BE2C (cell line): ENCODE measurements at regions not wholly inside any gene's neighbourhood (a gene's known extent, or its start where the extent isn't known, plus 50 kb on each side); places are given as distances from the start of the nearest gene placed in this dataset.
A peak's percentile ranks its signal among the peaks of the same experiment; 100 is the strongest.
"Not testable (repeated sequence)": the region's sequence is repeated elsewhere in the genome, so short reads cannot be mapped to it uniquely, and the experiment has no call there.

Experiments used
- DNase-seq: peaks from one replicate; pipeline ENCODE4 v3.0.0-alpha.2; 2020
- H3K27me3 ChIP-seq: fragments of 250-450 bp; sonication (Bioruptor Pico); 2 replicates; pipeline ENCODE4 v1.5.1; 2020; ENCODE audit warnings: mild to moderate bottlenecking
- H3K36me3 ChIP-seq: fragments of 250-450 bp; sonication (Bioruptor Pico); 2 replicates; pipeline ENCODE4 v1.5.1; 2020; ENCODE audit warnings: mild to moderate bottlenecking
- H3K4me1 ChIP-seq: fragments of 250-450 bp; sonication (Bioruptor Pico); 2 replicates; pipeline ENCODE4 v1.5.1; 2020
- H3K4me3 ChIP-seq: 2 replicates; pipeline ENCODE4 v1.5.1; 2011; ENCODE audit warnings: low read depth, low read length
- H3K9me3 ChIP-seq: fragments of 250-450 bp; sonication (Bioruptor Pico); 2 replicates; pipeline ENCODE4 v1.5.1; 2020
- TF ChIP-seq, protein P1 (sequence below): IDR thresholded peaks from 2 replicates; pipeline ENCODE4 v1.5.1; 2012; ENCODE audit warnings: mild to moderate bottlenecking, low read depth, low read length

DNA sequence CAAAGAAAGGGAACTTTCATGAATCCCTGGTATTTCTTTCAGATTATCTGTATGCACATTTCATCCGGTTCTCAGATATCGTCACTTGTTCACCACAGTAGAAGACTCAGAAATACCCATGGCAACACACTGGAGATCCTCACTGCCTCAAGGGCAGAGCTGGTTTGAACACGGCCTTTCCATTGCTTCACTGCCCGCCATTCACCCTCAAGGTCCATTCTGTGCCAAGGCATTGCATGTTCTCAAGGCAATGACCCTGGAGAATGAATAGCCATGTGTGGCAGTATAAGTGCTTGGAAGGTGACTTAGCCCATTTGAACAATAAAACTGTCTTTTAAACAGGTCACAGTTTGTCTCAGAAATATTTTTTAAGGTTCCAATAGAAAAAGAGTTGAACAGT, 606.5 kb downstream of the IPMK start:
- Histone ChIP-seq H3K27me3 (no peaks in the 10 kb centered on the region; the same call in 1 of the 2 replicates), H3K9me3 (no peaks in the 10 kb centered on the region), H3K4me3 (no peak overlapping the region), H3K4me1 (no peaks in the 10 kb centered on the region), H3K36me3 (no peaks in the 10 kb centered on the region)
- no peak for DNase-seq
- TF ChIP-seq, protein P1, sequence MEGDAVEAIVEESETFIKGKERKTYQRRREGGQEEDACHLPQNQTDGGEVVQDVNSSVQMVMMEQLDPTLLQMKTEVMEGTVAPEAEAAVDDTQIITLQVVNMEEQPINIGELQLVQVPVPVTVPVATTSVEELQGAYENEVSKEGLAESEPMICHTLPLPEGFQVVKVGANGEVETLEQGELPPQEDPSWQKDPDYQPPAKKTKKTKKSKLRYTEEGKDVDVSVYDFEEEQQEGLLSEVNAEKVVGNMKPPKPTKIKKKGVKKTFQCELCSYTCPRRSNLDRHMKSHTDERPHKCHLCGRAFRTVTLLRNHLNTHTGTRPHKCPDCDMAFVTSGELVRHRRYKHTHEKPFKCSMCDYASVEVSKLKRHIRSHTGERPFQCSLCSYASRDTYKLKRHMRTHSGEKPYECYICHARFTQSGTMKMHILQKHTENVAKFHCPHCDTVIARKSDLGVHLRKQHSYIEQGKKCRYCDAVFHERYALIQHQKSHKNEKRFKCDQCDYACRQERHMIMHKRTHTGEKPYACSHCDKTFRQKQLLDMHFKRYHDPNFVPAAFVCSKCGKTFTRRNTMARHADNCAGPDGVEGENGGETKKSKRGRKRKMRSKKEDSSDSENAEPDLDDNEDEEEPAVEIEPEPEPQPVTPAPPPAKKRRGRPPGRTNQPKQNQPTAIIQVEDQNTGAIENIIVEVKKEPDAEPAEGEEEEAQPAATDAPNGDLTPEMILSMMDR: no peak

DNA sequence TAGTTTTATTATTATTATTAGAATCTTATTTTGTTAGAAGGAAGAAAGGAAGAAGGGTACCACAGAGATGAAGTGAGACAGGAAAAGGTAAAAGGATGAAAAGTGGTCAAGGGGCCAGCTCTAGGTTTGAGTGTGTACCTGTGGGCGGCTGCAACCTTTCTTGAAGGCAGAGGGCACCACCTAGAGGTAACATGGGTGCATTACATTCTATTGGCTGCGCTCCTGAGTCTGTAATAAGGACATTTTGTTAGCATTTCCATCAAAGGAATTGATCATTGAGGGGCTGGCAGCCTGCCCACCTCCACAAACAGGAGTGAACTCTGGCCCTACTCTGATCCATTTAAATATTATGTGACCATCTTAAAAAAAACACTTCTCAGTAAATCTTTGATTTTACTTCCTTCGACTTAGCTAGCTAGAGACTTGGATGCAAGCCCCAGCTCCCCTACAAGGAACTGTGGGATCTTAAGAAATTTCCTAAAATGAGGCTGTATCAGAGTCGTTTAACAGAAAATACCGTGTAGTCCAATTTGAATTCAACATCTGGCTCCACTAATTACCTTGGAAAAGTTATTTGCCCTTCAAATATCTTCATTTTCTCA, 610.4 kb downstream of the IPMK start:
- TF ChIP-seq, protein P1: peak; percentile 75
- no peaks in the 10 kb centered on the region for H3K36me3 ChIP-seq
- no peaks in the 10 kb centered on the region for H3K9me3 ChIP-seq
- H3K4me3 ChIP-seq: no peak overlapping the region
- H3K4me1 ChIP-seq: no peaks in the 10 kb centered on the region
- peak; percentile 41 for DNase-seq
- no peaks in the 10 kb centered on the region; the same call in 1 of the 2 replicates for H3K27me3 ChIP-seq

DNA sequence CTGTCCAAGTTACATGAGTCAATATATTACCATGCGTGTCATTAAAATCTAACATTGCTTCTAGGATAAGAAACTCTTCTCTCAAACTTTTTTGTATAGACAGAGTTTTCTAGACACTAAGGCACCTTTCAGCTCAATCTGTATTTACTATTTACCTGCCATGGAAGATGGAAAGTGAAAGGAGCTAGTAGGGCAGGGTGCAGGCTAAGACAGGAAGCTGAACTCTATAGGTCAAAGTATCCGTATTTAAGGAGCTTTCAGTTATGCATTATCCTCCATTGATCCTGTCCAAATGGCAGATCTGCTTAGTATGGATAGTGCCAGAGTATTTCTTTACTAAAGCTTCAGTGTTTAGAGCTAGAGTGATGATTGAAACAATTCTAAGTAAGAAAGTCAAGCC, 612.8 kb downstream of the IPMK start:
- Histone ChIP-seq H3K4me3 (no peak overlapping the region), H3K36me3 (no peaks in the 10 kb centered on the region), H3K27me3 (no peaks in the 10 kb centered on the region), H3K4me1 (no peaks in the 10 kb centered on the region), H3K9me3 (no peaks in the 10 kb centered on the region)
- TF ChIP-seq, protein P1: no peak
- DNase-seq: no peak

DNA sequence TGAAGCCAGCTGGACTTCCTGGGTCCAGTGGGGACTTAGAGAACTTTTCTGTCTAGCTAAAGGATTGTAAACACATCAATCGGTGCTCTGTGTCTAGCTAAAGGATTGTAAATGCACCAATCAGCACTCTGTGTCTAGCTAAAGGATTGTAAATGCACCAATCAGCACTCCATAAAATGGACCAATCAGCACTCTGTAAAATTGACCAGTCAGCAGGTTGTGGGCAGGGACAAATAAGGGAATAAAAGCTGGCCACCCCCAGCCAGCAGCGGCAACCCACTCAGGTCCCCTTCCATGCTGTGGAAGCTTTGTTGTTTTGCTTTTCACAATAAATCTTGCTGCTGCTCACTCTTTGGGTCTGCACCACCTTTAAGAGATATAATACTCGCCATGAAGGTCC, 622.6 kb downstream of the IPMK start:
- H3K9me3 ChIP-seq, H3K27me3 ChIP-seq, DNase-seq, H3K4me3 ChIP-seq, H3K36me3 ChIP-seq, H3K4me1 ChIP-seq: not testable (repeated sequence)

DNA sequence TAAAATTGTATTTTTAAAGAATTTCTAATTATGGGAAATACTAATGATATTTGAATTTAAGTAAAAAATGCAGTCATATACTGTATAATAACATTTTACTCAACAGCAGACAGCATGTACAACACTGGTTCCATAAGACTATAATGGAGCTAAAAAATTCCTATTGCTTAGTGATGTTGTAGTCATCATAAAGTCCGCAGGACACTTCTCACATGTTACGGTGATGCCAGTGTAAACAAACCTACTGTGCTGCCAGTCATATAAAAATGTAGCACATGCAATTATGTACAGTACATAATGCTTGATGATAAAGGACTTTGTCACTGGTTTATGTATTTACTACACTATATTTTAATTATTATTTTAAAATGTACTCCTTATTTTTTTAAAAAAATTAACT, 629.3 kb downstream of the IPMK start:
- H3K36me3 ChIP-seq: no peaks in the 10 kb centered on the region
- DNase-seq: no peak
- TF ChIP-seq, protein P1: no peak
- no peaks in the 10 kb centered on the region for H3K27me3 ChIP-seq
- no peaks in the 10 kb centered on the region for H3K9me3 ChIP-seq
- H3K4me3 ChIP-seq: no peak overlapping the region
- no peaks in the 10 kb centered on the region for H3K4me1 ChIP-seq

DNA sequence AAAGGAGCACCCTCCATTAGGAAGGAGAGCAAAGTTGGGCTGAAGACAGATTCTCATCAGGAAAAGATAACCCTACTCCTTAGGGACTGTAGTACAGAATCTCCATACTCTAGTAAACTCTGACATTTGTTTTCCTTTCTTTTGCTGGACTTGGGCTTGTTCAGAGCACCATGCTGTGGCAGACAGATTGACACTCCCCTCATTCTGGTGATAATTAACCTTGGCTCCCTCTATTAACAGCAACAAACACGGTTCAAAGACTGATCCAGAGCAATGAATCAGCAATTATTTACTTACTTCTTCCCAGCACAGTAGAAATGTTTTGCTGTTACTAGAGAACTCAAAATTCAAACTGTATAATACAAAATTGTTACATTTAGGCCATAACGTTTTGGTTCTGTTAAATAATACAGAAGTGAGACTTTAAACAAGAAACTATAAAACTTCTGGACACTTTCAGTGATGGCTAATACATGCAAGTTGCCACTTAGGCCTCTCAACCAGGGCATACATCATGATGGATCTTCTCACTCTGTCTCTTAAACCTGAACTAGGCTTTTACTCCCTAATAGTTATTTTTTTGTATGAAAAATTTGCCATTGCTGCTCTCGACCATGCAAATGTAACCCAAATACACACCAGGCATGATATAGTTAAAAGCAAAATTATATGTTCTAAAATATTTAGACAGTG, 639.0 kb downstream of the IPMK start:
- H3K36me3 ChIP-seq: no peaks in the 10 kb centered on the region
- H3K4me3 ChIP-seq: no peak overlapping the region
- H3K27me3 ChIP-seq: no peaks in the 10 kb centered on the region
- no peaks in the 10 kb centered on the region for H3K4me1 ChIP-seq
- TF ChIP-seq, protein P1: no peak
- DNase-seq: no peak
- no peaks in the 10 kb centered on the region for H3K9me3 ChIP-seq
